ENCODE measurements at regions not wholly inside any gene's neighbourhood (a gene's known extent, or its start where the extent isn't known, plus 50 kb on each side); places are given as distances from the start of the nearest gene placed in this dataset.
"Not testable (repeated sequence)": the region's sequence is repeated elsewhere in the genome, so short reads cannot be mapped to it uniquely, and the experiment has no call there.

GRCh38 chr4:40681600-40681999 lies 51.9 kb upstream of the RBM47 start:
- DNase-seq (no peak), ATAC-seq (ENCODE audit: poor library complexity) (no peak)
- intact Hi-C loops (cut with DNase I): no loop called here

- ATAC-seq (ENCODE audit: poor library complexity) (no peak), DNase-seq (no peak)
- intact Hi-C loops (cut with DNase I): no loop called here
Observed at GRCh38 chr4:40682290-40683101, 52.8 kb upstream of the RBM47 start.

- ATAC-seq (ENCODE audit: poor library complexity); intact Hi-C loops (cut with DNase I); DNase-seq: not testable (repeated sequence)
Observed at GRCh38 chr4:40683536-40684145, 54.0 kb upstream of the RBM47 start.

GRCh38 chr4:40684404-40684803 lies 54.7 kb upstream of the RBM47 start:
- no peak for ATAC-seq (ENCODE audit: poor library complexity)
- intact Hi-C loops (cut with DNase I): no loop called here
- DNase-seq: no peak

- no peak for ATAC-seq (ENCODE audit: poor library complexity)
- intact Hi-C loops (cut with DNase I): no loop called here
- no peak for DNase-seq
Observed at GRCh38 chr4:40685300-40685699, 55.6 kb upstream of the RBM47 start.

GRCh38 chr4:40686081-40686913 lies 56.6 kb upstream of the RBM47 start:
- intact Hi-C loops (cut with DNase I): no loop called here
- ATAC-seq (ENCODE audit: poor library complexity) (no peak), DNase-seq (no peak)

- intact Hi-C loops (cut with DNase I): no loop called here
- DNase-seq (no peak), ATAC-seq (ENCODE audit: poor library complexity) (no peak)
Observed at GRCh38 chr4:40687676-40688389, 58.2 kb upstream of the RBM47 start.

- DNase-seq: no peak
- ATAC-seq (ENCODE audit: poor library complexity): no peak
- intact Hi-C loops (cut with DNase I): no loop called here
Observed at GRCh38 chr4:40688446-40689095, 58.9 kb upstream of the RBM47 start.

GRCh38 chr4:40693946-40694345 lies 55.8 kb upstream of the NSUN7 start:
- ATAC-seq (ENCODE audit: poor library complexity) (no peak), DNase-seq (no peak)
- intact Hi-C loops (cut with DNase I): no loop called here

- DNase-seq: peak; percentile 43
Observed at GRCh38 chr4:40697476-40697875, 52.3 kb upstream of the NSUN7 start.

GRCh38 chr4:40698733-40699132 lies 51.0 kb upstream of the NSUN7 start:
- no peak for ATAC-seq (ENCODE audit: poor library complexity)
- DNase-seq: no peak
- intact Hi-C loops (cut with DNase I): no loop called here

More at GRCh38 chr4:40697476-40697875, 52.3 kb upstream of the NSUN7 start:
- intact Hi-C loops (cut with DNase I); ATAC-seq (ENCODE audit: poor library complexity): not testable (repeated sequence)

- intact Hi-C loops (cut with DNase I): no loop called here
- ATAC-seq (ENCODE audit: poor library complexity) (no peak), DNase-seq (no peak)
Observed at GRCh38 chr4:40699648-40700047, 50.1 kb upstream of the NSUN7 start.

All from Right ventricle myocardium superior (tissue), 1 donor.